K562 (cell line): ENCODE measurements at regions not wholly inside any gene's neighbourhood (a gene's known extent, or its start where the extent isn't known, plus 50 kb on each side); places are given as distances from the start of the nearest gene placed in this dataset.

Source experiments
- BCLAF1 ChIP-seq, 2 experiments: fragments of 450-650 bp in 1 of 2; IDR thresholded peaks; 2 replicates each; pipeline ENCODE4 v1.6.1; 2011 to 2017; ENCODE audit warnings: low read depth in 2 of 2, antibody characterized with exemption in 1 of 2, borderline replicate concordance in 1 of 2, low read length in 1 of 2, mild to moderate bottlenecking in 1 of 2, mixed read lengths in 1 of 2; ENCODE audit not compliant: control insufficient read depth in 1 of 2
- DMBX1 ChIP-seq: fragments of 250-450 bp; sonication (Bioruptor Pico); IDR thresholded peaks from 2 replicates; pipeline ENCODE4 v1.8.0; 2022; ENCODE audit warnings: inconsistent platforms, mild to moderate bottlenecking, moderate library complexity, borderline replicate concordance
- MYC ChIP-seq, 2 experiments: fragments of 250-450 bp in 1 of 2; sonication (Bioruptor Pico) in 1 of 2; IDR thresholded peaks; 2 replicates each; pipeline versions ENCODE4 v1.5.1 to v1.6.1; 2012 to 2021; ENCODE audit warnings: low read depth in 2 of 2, borderline replicate concordance in 1 of 2, improper control_type of control experiment in 1 of 2, low read length in 1 of 2, mild to moderate bottlenecking in 1 of 2, moderate library complexity in 1 of 2
- PPARD ChIP-seq: fragments of 250-450 bp; sonication (Bioruptor Pico); IDR thresholded peaks from 2 replicates; pipeline ENCODE4 v1.8.0; 2022; ENCODE audit warnings: inconsistent platforms, mild to moderate bottlenecking, moderate library complexity
- TOE1 ChIP-seq, 2 experiments: fragments of 450-650 bp in 1 of 2; sonication (generic) in 1 of 2; formaldehyde crosslinking in 1 of 2; IDR thresholded peaks; 2 replicates each; pipeline versions ENCODE4 v1.7.1 to v1.8.0; 2016 to 2022; ENCODE audit warnings: borderline replicate concordance in 2 of 2, mild to moderate bottlenecking in 2 of 2, antibody characterized with exemption in 1 of 2, inconsistent platforms in 1 of 2, low read depth in 1 of 2, missing genetic modification reagents in 1 of 2, moderate library complexity in 1 of 2
- ZBTB9 ChIP-seq: fragments of 450-650 bp; formaldehyde crosslinking; IDR thresholded peaks from 2 replicates; pipeline ENCODE4 v1.4.0; 2020; ENCODE audit warnings: mild to moderate bottlenecking, moderate library complexity
- ZNF717 ChIP-seq: fragments of 250-450 bp; sonication (Bioruptor Pico); IDR thresholded peaks from 2 replicates; pipeline ENCODE4 v1.5.0; 2021
- TF ChIP-seq, protein P1 (sequence below): fragments of 200-400 bp; formaldehyde crosslinking; IDR thresholded peaks from 2 replicates; pipeline ENCODE4 v1.6.1; 2017; ENCODE audit warnings: mild to moderate bottlenecking, low read depth, low read length, moderate library complexity

DNA sequence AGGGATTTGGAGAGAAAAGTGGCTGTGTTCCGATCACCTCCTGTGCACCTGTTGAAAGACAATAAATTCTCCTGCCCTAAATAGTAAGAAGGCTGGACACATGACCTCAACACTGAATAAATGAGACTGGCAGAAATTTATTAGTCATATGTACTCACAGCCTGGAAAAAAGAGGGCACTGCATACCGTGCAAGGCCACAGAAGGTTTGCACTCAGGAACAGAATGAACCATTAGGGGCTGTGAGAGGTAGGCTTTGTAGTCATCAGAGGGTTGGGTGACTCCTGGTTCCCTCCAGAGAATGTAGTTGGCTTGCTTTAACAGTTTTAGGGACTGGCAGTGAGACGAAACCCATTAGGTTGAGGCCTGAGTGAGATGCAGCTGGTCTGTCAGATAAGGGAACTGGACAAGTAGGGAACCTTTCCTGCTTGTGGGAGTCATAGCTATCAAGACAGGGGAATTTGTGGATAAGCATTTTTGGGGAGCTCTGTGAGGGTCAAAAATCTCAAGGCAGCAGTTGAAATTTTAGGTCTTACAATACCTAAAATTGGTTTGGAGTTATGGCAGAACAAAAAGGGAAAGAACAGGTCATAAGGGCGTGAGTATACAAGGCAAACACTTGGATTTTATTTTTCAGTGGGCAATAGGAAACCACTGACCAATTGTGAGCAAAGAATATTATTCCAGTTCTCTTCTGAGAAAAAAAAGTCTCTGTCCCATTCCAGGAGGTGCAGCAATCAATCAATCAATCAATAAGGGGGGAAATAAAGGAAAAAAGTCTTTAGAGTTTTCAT lies 67.9 kb upstream of the BTN3A2 start (continued):
- TF ChIP-seq DMBX1 (CRISPR knock-in tag): peak; percentile 81; the same call in 1 of the 2 replicates
- TF ChIP-seq ZBTB9 (CRISPR knock-in tag): peak; percentile 52; the same call in 1 of the 2 replicates
- no peak for TF ChIP-seq PPARD (CRISPR knock-in tag)
- TF ChIP-seq MYC (IDR thresholded peaks at IDR 0.05; ENCODE audit: low read depth, low read length): peak; percentile 73
- TF ChIP-seq MYC (CRISPR knock-in tag; IDR thresholded peaks at IDR 0.05; ENCODE audit: borderline replicate concordance, low read depth): no peak
- 0 out of 4 replicates have a peak, but pooled peaks of 1 of the 2 experiments have one; percentile 66 for TF ChIP-seq BCLAF1 (IDR thresholded peaks at IDR 0.05; ENCODE audit: borderline replicate concordance in 1 of 2, control insufficient read depth in 1 of 2, low read depth in 2 of 2, low read length in 1 of 2)
- TF ChIP-seq, protein P1, sequence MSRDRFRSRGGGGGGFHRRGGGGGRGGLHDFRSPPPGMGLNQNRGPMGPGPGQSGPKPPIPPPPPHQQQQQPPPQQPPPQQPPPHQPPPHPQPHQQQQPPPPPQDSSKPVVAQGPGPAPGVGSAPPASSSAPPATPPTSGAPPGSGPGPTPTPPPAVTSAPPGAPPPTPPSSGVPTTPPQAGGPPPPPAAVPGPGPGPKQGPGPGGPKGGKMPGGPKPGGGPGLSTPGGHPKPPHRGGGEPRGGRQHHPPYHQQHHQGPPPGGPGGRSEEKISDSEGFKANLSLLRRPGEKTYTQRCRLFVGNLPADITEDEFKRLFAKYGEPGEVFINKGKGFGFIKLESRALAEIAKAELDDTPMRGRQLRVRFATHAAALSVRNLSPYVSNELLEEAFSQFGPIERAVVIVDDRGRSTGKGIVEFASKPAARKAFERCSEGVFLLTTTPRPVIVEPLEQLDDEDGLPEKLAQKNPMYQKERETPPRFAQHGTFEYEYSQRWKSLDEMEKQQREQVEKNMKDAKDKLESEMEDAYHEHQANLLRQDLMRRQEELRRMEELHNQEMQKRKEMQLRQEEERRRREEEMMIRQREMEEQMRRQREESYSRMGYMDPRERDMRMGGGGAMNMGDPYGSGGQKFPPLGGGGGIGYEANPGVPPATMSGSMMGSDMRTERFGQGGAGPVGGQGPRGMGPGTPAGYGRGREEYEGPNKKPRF: no peak
- TF ChIP-seq ZNF717 (CRISPR knock-in tag): 0 out of 2 replicates have a peak, but pooled peaks have one; percentile 53
- TF ChIP-seq TOE1 (IDR thresholded peaks at IDR 0.05; ENCODE audit: borderline replicate concordance): peak; percentile 70; the same call in 1 of the 2 replicates
- TF ChIP-seq TOE1 (CRISPR knock-in tag; IDR thresholded peaks at IDR 0.05; ENCODE audit: borderline replicate concordance, low read depth): no peak
